GM18517 (cell line): ENCODE measurements at regions not wholly inside any gene's neighbourhood (a gene's known extent, or its start where the extent isn't known, plus 50 kb on each side); places are given as distances from the start of the nearest gene placed in this dataset.
"Not testable (repeated sequence)": the region's sequence is repeated elsewhere in the genome, so short reads cannot be mapped to it uniquely, and the experiment has no call there.

ENCODE experiments used
- ATAC-seq: cut with Tn5 transposase; IDR thresholded peaks from one replicate; pipeline ENCODE4 v1.9.1; 2021; ENCODE audit warnings: mild to moderate bottlenecking, moderate library complexity; ENCODE audit not compliant: unreplicated experiment

DNA sequence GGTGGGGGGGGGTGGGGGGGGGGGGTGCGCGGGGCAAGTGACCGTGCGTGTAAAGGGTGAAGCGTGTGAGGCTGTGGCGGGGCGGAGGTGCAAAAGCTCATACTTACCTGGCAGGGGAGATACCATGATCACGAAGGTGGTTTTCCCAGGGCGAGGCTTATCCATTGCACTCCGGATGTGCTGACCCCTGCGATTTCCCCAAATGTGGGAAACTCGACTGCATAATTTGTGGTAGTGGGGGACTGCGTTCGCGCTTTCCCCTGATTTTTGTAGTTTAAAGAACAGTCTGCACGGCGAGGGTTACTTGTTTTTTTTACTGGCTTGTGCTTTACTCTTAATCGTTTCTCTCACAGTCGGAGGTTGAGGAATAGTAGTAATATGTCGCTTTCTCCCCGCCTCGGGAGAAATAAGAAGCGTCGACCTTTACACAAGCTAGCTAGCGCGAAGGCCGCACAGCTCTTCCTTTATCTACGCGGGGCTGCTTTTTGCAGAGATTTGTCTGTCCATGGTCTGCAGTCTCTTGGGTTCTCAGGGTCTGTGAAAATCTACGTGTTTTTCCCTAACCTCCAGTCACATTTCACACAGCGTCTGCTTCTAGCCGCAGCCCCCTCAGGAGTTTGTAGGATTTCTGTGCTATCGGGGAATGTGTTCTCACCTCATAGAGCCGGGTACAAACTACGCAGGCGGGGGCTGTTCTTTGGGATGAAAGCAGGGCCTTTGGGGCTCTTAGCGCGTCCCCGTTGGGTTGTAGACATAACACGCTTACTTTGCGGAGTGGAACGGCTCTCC is 148.1 kb upstream of the NOTCH2NLA start:
- peak; percentile 98 for ATAC-seq

DNA sequence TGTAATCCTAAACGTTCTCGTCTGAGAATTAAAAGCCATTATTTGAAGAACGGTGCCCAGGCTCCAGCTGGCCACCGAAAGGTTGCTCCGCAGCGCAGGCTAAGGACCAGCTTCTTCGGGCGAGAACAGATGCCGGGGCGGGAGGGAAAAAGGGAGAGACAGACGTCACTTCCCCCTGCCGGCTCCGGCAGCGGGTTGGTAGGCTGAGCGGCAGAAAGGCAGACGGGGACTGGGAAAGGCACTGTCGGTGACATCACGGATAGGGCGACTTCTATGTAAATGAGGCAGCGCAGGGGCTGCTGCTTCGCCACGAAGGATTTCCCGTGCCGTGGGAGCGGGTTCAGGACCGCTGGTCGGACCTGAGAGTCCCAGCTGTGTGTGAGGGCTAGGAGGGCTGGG is 147.5 kb upstream of the NOTCH2NLA start:
- peak; percentile 44 for ATAC-seq

DNA sequence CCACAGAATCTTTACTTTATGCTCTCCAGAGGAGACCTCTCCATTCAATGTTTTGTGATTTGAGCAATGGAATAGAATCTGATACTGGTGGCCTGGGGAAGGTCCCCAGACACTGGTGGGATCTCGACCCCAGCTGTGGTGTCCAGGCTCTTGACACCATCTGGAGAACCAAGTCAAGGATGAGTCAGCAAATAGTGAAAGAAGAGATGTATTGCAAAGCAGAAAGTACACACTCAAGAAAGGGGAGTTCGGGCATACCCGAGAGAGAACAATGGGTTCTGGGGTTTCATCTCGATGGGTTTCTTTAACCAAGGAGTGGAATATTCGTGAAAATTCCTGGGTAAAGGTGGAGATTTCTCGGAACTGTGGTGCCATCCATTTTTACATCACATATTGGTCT is 146.3 kb upstream of the NOTCH2NLA start:
- not testable (repeated sequence) for ATAC-seq

DNA sequence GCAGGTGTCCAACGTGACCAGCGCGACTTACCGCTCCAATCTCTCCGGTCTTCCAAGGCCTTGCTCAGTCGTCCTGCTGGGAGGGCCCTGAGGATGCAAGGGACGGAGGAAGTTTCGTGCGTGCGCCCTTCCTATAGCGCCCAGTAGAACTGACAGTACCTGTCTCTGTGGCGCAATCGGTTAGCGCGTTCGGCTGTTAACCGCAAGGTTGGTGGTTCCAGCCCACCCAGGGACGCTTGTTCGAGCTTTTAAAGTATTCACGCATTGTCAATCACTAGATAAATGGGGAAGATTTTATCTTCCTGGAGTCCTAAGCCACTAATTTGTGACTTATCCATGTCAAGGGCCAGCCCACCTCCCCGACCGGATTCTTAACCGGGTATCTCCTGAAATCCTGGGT is 141.1 kb upstream of the NOTCH2NLA start:
- not testable (repeated sequence) for ATAC-seq

DNA sequence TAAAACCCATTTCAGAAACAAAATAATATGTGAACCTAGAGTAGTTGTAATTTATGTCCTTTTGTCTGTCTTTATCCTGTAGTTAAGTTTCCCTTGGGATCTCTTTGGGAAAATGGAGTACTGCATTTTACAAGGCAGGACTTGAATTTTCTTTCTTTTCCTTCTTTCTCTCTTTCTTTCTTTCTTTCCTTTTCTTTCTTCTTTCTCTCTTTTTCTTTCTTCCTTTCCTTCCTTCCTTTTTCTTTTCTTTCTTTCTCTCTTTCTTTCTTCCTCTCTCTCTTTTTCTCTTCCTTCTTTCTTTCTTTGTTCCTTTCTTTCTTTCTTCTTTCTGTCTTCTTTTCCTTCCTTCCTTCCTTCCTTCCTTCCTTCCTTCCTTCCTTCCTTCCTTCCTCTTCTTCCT is 126.6 kb upstream of the NOTCH2NLA start:
- ATAC-seq = not testable (repeated sequence)

DNA sequence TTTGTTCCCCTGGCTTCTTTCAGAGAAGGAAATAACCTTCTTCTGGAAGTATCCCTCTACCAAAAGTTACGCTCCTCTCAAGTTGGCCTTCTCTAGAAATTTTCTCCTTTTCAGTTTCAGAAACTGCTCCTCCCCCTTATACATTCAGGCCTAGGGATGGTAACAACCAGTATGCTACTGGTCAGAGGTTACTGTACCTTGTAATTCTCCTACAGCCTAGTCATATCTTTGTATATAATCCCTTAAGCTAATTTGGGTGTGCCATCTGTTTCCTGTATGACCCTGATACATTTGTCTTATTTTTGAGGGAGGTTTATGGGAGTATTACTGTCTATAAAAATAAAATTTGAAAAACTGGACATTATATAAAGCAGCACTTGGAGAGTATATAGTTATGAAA is 98.0 kb upstream of the NOTCH2NLA start:
- not testable (repeated sequence) for ATAC-seq

DNA sequence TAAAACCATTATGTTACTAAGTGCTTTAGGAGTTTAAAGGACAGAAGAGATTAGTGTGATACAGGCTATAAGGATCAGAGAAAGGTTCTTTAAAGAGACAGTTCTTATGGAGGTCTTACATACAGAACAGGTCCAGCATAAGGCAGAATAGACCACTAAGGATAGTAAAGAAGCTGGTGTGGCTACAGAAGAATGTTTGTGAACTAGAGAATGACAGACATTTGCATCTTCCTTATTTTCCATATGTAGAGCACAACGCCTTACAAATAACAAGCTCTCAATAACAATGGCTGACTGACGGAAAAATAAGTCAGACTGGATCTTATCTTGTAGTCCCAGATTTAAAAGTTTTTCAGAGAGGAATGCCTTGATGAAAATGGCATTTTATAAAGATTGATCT is 95.6 kb upstream of the NOTCH2NLA start:
- not testable (repeated sequence) for ATAC-seq

DNA sequence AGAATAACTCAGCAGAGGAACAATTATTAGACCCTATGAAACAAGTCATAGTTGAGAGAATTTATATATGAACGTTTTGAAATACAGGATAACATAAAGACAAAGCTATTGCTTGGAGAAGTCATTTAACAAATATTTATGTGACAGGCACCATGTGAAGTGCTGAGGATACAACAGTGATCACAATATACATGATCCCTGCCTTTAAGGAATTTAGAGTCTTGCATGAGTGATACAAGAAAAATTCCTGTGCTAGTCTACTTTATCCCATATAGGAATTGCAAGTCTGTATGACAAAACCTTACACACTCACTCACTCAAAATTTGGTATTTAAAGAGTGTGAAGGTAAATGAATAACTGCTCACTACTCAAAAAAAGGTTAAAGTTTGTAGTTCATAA is 94.5 kb upstream of the NOTCH2NLA start:
- ATAC-seq = not testable (repeated sequence)

DNA sequence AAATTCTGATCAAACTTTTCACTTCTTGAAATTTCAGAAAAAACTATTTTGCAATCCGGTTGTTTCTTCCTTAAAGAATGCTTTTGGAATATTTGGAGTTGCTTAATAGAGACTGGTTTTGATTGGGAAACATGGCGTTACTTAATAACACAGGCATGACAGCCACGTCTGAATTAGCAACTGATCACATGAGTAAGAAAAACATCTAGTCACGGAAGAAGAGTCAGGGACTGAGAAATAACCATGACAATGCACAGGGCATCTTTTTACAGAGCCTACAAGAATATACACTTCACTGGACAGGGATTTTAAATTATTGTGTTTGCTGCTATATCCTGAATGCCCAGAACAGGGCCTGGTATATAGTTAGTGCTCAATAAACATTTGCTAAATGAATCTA is 94.1 kb upstream of the NOTCH2NLA start:
- not testable (repeated sequence) for ATAC-seq

DNA sequence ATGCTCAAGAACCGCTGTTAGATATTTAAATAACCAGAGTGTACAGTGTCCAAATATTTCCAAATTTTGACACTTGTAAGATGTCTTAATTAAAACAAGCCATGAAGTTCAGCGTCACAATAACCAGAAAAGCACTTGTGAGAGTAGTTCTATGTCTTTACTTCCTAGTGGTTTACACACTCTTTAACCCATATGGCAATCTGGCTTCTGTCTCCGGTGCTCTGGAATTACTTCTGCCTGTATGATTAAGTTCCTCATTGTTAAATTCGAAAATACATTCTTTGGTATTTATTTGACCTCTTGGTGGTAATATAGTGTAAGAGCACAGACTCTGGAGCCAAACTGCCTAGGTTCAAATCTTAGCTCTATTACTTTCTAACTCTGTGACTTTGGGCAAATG is 89.9 kb upstream of the NOTCH2NLA start:
- not testable (repeated sequence) for ATAC-seq

DNA sequence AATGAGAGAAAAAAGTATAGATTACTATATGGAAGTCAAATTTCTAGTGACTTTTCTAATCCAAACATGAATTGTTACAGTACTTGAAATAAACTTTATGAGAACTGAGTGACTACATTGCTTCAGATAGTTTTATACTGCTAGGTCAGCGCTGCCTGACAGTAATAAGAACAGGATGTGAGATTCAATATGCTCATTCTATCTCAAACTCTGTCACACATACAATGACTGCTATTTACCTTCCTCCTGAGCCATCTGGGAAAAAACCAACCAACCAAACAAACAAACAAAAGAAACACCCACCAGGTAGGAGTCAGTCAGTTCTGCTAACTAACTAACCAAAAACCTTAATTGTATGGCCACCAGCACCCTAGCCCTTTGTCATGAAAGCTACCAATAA is 89.0 kb upstream of the NOTCH2NLA start:
- ATAC-seq = not testable (repeated sequence)

DNA sequence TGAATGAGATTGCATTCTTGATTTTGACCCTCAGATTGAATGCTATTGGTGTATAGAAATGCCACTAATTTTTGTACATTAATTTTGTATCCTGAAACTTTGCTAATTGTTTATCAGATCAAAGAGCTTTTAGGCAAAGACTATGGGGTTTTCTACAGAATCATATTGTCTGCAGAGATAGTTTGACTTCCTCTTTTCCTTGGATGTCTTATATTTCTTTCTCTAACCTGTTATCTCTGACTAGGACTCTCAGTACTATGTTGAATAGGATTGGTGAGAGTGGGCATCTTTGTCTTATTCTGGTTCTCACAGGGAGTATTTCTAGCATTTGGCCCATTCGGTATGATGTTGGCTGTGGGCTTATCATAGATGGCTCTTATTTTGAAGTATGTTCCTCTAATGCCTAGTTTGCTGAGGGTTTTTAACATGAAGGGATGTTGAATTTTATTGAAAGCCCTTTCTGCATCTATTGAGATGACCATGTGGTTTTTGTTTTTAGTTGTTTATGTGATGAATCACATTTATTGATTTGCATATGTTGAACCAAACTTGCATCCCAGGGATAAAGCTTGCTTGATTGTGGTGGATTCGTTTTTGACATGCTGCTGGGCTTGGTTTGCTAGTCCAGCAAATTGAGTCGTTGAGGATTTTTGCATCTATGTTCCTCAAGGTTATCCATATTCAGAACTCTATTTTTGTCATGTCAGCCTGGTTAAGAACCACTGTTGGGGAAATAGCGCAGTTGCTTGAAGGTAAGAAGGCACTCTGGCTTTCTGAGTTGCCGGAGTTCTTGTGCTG is 85.8 kb upstream of the NOTCH2NLA start:
- not testable (repeated sequence) for ATAC-seq

DNA sequence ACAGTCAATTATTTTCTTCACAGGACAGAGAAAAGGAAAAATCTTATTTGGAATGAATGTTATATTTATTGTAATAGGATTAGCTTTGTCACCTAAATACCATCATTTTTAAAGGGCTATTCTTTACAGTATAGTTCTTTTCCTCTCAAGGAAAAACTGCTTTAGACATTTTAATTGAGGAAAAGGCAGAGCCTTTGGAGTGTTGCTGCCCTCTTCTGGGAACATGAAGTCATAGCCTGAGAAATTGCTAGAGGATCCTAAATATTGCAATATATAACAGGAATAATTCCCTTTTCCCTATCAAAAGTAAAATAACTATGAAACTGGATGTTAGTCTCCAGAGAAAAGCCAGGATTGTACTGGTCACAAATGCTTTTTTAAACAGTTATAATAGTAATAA is 81.8 kb upstream of the NOTCH2NLA start:
- not testable (repeated sequence) for ATAC-seq

DNA sequence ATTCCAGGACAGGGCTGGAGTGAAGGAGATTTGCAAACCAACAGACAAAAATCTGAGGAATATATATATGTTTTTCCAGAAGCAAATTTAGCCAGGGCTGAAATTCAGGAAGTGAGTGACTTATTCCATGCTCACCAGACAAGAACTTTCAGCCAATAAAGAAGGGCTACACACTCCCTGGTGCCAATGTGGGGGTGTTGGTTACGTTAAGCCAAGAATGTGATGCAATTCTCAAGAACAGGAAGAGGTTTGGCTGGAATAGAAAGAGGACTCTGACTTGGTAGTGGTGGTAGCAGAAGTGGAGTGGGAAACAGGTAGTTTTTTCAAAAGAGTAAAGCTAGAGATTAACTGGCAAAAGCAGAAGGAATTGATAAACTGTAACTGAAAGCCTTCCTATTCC is 80.6 kb upstream of the NOTCH2NLA start:
- not testable (repeated sequence) for ATAC-seq

DNA sequence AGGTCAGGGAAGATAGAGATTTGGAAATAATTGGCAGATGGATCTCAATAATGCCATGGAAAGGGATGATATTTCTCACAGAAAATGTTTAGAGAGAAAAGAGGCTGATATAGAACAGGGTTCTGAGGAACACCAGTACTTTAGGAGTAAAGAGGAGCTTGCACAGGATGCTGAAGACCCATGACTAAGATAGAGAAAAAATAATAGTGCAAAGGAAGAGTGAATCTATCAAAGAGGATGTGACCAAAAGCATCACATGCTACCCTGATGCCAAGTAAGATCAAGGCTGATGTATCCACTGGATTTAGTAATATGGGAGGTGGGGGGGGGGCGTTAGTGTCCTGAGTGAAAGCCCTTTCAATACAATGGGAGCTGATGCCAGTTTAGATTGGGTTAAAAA is 80.1 kb upstream of the NOTCH2NLA start:
- not testable (repeated sequence) for ATAC-seq

DNA sequence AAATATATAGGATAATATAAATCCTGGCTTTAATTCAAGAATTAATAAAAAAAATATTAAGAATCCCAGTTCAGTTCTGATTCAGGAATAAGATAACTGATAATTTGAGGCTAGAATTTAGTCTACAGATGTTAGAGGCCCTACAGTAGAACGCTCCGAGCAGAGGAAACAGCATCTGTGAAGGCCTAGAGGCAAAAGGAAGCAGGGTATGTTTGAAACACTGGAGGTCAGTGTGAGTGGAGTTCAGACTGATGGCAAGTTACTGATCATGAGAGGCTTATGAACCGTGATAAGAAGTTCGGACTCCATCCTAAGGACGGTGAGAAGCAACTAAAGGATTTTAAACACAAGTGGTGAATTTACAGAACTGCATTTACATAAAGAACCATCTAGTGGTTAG is 79.3 kb upstream of the NOTCH2NLA start:
- ATAC-seq = not testable (repeated sequence)

DNA sequence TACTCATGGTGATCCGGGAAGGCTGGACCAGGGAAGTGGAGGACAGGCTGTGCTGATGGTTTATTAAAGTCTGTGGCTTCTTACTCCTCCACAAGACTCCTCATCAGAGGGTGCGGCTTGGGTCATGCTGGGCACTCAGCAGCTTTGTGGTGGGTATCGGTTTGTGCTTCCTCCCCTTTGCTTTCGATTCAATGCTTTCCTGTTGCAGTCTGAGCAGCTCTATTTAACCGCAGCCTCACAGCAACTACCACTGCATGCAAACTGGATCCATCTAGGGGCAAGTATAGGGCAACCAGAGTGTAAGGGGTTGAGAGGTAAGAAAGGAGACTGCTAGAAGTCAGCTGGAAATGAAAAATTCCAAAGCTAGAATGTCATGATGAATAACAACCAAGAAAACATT is 78.8 kb upstream of the NOTCH2NLA start:
- ATAC-seq = peak; percentile 97

DNA sequence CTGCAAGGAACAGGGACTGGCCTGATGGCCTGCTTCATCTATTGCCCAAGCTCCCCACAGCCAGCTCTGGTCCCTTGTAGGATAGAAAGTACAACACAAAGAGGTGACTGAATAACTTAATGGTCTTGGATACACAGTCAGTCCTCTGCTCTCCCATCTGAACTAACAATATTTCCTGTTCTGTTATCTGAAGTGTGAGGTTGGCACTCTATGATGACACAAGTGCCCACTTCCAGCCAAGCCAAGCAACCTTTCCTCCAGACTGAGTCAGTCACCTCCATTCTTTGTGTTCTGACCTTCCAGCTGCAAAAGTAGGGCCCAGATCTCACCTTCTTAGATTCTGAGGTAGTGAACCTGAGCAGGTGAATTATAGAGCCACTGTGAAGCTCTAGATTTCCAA is 77.8 kb upstream of the NOTCH2NLA start:
- ATAC-seq = not testable (repeated sequence)

DNA sequence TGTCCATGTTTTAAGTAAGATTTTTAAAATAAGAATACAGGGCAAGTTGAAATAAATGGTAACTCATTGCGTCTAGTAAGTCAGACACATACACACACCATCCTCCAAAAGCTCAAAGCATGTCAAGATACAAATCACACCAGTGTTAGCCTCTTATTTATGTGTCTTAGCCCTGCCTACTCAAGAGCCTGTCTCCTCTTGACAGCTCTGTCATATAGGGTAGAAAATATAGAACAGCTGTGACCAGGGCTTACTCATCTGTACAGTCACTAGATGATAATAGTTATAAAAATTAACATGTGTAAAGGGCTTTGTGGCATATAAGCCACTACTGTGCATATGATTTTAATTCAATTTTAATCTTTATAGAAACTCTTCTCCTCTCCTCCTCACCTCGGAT is 76.6 kb upstream of the NOTCH2NLA start:
- not testable (repeated sequence) for ATAC-seq

DNA sequence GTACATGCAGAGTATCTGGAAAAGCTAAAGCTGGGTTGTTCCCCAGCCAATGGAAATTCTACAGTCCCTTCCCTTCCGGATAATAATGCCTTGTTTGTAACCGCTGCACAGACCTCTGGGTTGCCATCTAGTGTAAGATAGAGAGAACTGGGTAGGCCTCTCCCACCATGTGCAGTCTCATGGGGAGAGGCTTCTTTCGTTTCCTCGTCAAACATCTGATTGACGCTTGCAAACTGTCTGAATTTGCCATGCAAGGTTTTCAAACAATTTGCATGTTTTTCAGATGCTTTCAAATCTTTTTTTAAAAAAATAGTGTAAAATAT is 69.7 kb upstream of the NOTCH2NLA start:
- peak; percentile 93 for ATAC-seq

DNA sequence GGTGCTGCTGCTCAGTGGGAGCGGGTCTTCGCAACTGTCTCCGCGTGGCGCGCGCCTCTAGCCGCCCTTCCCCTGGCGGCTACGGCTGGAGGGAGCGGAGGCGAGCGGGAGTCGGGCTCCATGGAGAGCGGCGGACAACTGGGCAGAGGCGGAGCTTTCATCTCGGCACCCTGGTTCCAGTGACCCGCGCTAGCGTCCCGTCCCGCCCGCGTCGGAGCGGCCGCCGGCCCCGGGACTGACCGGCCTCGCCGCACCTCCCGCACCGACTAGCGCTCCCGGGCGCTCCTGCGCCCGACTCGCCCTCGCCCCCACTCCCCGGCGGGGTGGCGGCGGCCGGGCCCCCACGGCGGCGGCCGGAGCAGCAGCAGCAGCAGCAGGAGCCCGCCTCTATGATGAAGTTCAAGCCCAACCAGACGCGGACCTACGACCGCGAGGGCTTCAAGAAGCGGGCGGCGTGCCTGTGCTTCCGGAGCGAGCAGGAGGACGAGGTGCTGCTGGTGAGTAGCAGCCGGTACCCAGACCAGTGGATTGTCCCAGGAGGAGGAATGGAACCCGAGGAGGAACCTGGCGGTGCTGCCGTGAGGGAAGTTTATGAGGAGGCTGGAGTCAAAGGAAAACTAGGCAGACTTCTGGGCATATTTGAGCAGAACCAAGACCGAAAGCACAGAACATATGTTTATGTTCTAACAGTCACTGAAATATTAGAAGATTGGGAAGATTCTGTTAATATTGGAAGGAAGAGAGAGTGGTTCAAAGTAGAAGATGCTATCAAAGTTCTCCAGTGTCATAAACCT is 69.2 kb upstream of the NOTCH2NLA start:
- peak; percentile 48 for ATAC-seq
